SK-N-SH (cell line): ENCODE measurements at regions not wholly inside any gene's neighbourhood (a gene's known extent, or its start where the extent isn't known, plus 50 kb on each side); places are given as distances from the start of the nearest gene placed in this dataset.

ENCODE experiments used
- FOXM1 ChIP-seq: IDR thresholded peaks from 2 replicates; pipeline ENCODE4 v1.4.0; 2012; ENCODE audit warnings: low read depth, mild to moderate bottlenecking
- JUND ChIP-seq: IDR thresholded peaks from 2 replicates; pipeline ENCODE4 v1.4.0; 2012
- MXI1 ChIP-seq: IDR thresholded peaks from 2 replicates; pipeline ENCODE4 v1.6.1; 2012; ENCODE audit warnings: mild to moderate bottlenecking, low read depth, low read length, improper control_type of control experiment
- POLR2AphosphoS5 ChIP-seq: IDR thresholded peaks from 2 replicates; pipeline ENCODE4 v1.6.1; 2012; ENCODE audit warnings: low read depth, low read length
- TF ChIP-seq, protein P1 (sequence below): fragments of 200-600 bp; sonication (generic); IDR thresholded peaks from 2 replicates; pipeline ENCODE4 v1.6.1; 2017; ENCODE audit warnings: antibody characterized with exemption, mild to moderate bottlenecking, moderate library complexity

DNA sequence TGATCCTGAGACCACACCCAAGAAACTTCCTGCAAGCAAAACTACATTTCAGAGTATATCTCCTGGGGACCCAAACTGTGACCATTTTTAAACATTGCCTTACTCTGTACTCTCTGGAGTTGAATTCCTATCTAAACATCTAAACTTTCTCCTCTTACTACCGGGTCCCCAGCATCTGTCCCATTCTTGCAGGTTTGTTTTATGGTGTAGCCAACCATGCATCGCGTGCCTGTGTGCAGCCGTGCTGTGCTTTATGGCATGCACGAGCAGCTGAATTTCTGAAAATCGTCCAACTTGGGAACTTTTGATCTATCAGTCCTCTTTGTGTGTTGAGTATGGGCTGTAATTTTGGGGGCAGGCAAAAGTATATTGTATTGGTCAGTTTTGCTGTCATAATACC, 423.8 kb upstream of the DPP6 start:
- TF ChIP-seq MXI1, result no peak
- TF ChIP-seq POLR2AphosphoS5, result no peak
- TF ChIP-seq, protein P1, sequence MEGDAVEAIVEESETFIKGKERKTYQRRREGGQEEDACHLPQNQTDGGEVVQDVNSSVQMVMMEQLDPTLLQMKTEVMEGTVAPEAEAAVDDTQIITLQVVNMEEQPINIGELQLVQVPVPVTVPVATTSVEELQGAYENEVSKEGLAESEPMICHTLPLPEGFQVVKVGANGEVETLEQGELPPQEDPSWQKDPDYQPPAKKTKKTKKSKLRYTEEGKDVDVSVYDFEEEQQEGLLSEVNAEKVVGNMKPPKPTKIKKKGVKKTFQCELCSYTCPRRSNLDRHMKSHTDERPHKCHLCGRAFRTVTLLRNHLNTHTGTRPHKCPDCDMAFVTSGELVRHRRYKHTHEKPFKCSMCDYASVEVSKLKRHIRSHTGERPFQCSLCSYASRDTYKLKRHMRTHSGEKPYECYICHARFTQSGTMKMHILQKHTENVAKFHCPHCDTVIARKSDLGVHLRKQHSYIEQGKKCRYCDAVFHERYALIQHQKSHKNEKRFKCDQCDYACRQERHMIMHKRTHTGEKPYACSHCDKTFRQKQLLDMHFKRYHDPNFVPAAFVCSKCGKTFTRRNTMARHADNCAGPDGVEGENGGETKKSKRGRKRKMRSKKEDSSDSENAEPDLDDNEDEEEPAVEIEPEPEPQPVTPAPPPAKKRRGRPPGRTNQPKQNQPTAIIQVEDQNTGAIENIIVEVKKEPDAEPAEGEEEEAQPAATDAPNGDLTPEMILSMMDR, result no peak
- no peak for TF ChIP-seq FOXM1
- no peak for TF ChIP-seq JUND
